ENCODE measurements at regions not wholly inside any gene's neighbourhood (a gene's known extent, or its start where the extent isn't known, plus 50 kb on each side); places are given as distances from the start of the nearest gene placed in this dataset.

- TF ChIP-seq FOS (IDR thresholded peaks at IDR 0.05; ENCODE audit: low read depth, low read length), result no peak
- TF ChIP-seq RAD21 (IDR thresholded peaks at IDR 0.05; ENCODE audit: low read length), result no peak
- no peak for TF ChIP-seq NFE2L2 (IDR thresholded peaks at IDR 0.05; ENCODE audit: low read depth, low read length)
- no peak for TF ChIP-seq ELK1 (IDR thresholded peaks at IDR 0.05; ENCODE audit: borderline replicate concordance, low read depth, low read length)
- TF ChIP-seq CTCF (conservative IDR thresholded peaks at IDR 0.05; ENCODE audit: low read depth, low read length), result no peak
- no peak overlapping the region for H3K9ac ChIP-seq (ENCODE audit: low read depth, low read length)
- no peak overlapping the region for H3K18ac ChIP-seq (ENCODE audit: low read depth, low read length)
- H2BK20ac ChIP-seq (ENCODE audit: low read depth, low read length), result no peak overlapping the region
- no peaks in the 10 kb centered on the region for H3K4me1 ChIP-seq (ENCODE audit: control insufficient read depth, insufficient read depth, low read length)
- no peaks in the 10 kb centered on the region for H3K79me1 ChIP-seq (ENCODE audit: low read depth in 1 of 2, low read length in 2 of 2)
- no peak overlapping the region for H3K4me3 ChIP-seq (ENCODE audit: insufficient read depth, low read depth, low read length)
- no peak overlapping the region for H2AFZ ChIP-seq (replicated peaks; ENCODE audit: low read length, poor library complexity)
- BruUV-seq (replicated peaks), result no TSS peak
- no peak overlapping the region for H3K23ac ChIP-seq (ENCODE audit: low read depth, low read length)
- intact Hi-C loops (cut with micrococcal nuclease), result no loop called here
- H3K9me1 ChIP-seq (ENCODE audit: insufficient read depth, low read length), result no peaks in the 10 kb centered on the region
- H2BK15ac ChIP-seq (ENCODE audit: low read depth, low read length), result no peak overlapping the region
- H2BK5ac ChIP-seq (ENCODE audit: low read depth, low read length, poor library complexity, severe bottlenecking), result no peak overlapping the region
- no peak overlapping the region for H4K5ac ChIP-seq (ENCODE audit: low read depth, low read length)
- ATAC-seq (ENCODE audit: low read depth) (no peak), DNase-seq (no peak)
- H2AK5ac ChIP-seq (ENCODE audit: low read depth, low read length), result no peak overlapping the region
- CTCF ChIA-PET, result no interaction called here
- no peak overlapping the region for H3K4ac ChIP-seq (ENCODE audit: low read depth, low read length)
- 0% methylated on average over 1 of the region's 1 CpG; no CpG with 5 or more reads in 1 of the 2 experiments for WGBS, 2 experiments (ENCODE audit: extremely low coverage in 2 of 2, insufficient read length in 1 of 2)
- H4K20me1 ChIP-seq (ENCODE audit: insufficient read depth, low read length), result no peaks in the 10 kb centered on the region
- peaks cover 7% of the 10 kb centered on the region for H3K27me3 ChIP-seq (ENCODE audit: control insufficient read depth, insufficient read depth, low read length)
- H2AK9ac ChIP-seq (replicated peaks; ENCODE audit: low read depth, low read length, poor library complexity), result no peak overlapping the region
- no peak overlapping the region for H2BK120ac ChIP-seq (ENCODE audit: low read depth, low read length)
- POLR2A ChIA-PET (ENCODE audit: unreplicated experiment), result no interaction called here
- no peak overlapping the region for H4K8ac ChIP-seq (ENCODE audit: low read depth in 2 of 2, low read length in 2 of 2)
- no peak overlapping the region for H3K4me2 ChIP-seq (ENCODE audit: low read depth, low read length)
- H3K56ac ChIP-seq (ENCODE audit: extremely low read depth, insufficient read depth, low read length), result no peak overlapping the region
- H3K27ac ChIP-seq (ENCODE audit: insufficient read depth, low read length), result no peak overlapping the region
- no peaks in the 10 kb centered on the region for H3K36me3 ChIP-seq (ENCODE audit: control insufficient read depth, insufficient read depth, low read length)
- no peak overlapping the region for H3K14ac ChIP-seq (replicated peaks; ENCODE audit: low read depth, low read length)
- dilution Hi-C loops (cut with HindIII; ENCODE audit: low sequenced_read_pairs, unreplicated experiment), result no loop called here
- in situ Hi-C loops (cut with MboI; ENCODE audit: low sequenced_read_pairs), result no loop called here
- H3K9me3 ChIP-seq (ENCODE audit: control insufficient read depth, insufficient read depth, low read length), result no peaks in the 10 kb centered on the region; the same call in 1 of the 2 replicates
- H4K91ac ChIP-seq (ENCODE audit: insufficient read depth, low read depth, low read length), result no peak overlapping the region
Observed at GRCh38 chr11:32262367-32262766, 171.5 kb downstream of the RCN1 start.

Data from IMR-90 (cell line).